ENCODE measurements at regions not wholly inside any gene's neighbourhood (a gene's known extent, or its start where the extent isn't known, plus 50 kb on each side); places are given as distances from the start of the nearest gene placed in this dataset.

- ChIA-PET POLR2A (no interaction called here), RAD21 (ENCODE audit: low non-redundant PET in 1 of 2, low total read pairs in 2 of 2, uncharacterized antibody in 2 of 2, unreplicated experiment in 2 of 2) (no interaction called here), CTCF (no interaction called here)
- no peaks in the 10 kb centered on the region for H3K27me3 ChIP-seq (ENCODE audit: insufficient read depth, low read length)
- H3K9me2 ChIP-seq (ENCODE audit: insufficient read depth) = no peaks in the 10 kb centered on the region
- H3K4me2 ChIP-seq (ENCODE audit: low read length) = no peak overlapping the region
- H3K9ac ChIP-seq (ENCODE audit: low read length) = no peak overlapping the region
- H3K79me2 ChIP-seq (ENCODE audit: insufficient read depth, low read length) = no peaks in the 10 kb centered on the region
- DNase-seq (ENCODE audit: low read depth, low spot score) = no peak
- BruUV-seq (replicated peaks) = no TSS peak
- no peak overlapping the region for H2AFZ ChIP-seq (ENCODE audit: low read depth, low read length, poor library complexity, severe bottlenecking)
- no peak for ATAC-seq
- no peaks in the 10 kb centered on the region for H3K4me1 ChIP-seq (ENCODE audit: control insufficient read depth in 1 of 2, insufficient read depth in 2 of 2, low read length in 2 of 2)
- H3K27ac ChIP-seq (ENCODE audit: low read depth, low read length) = no peak overlapping the region
- H3K36me3 ChIP-seq (ENCODE audit: control insufficient read depth in 1 of 2, insufficient read depth in 2 of 2, low read length in 2 of 2) = no peaks in the 10 kb centered on the region
- intact Hi-C loops (cut with micrococcal nuclease) = no loop called here
- no peaks in the 10 kb centered on the region for H3K9me3 ChIP-seq (ENCODE audit: control insufficient read depth in 1 of 2, insufficient read depth in 1 of 2, low read depth in 1 of 2, low read length in 2 of 2)
- TF ChIP-seq, protein P1, sequence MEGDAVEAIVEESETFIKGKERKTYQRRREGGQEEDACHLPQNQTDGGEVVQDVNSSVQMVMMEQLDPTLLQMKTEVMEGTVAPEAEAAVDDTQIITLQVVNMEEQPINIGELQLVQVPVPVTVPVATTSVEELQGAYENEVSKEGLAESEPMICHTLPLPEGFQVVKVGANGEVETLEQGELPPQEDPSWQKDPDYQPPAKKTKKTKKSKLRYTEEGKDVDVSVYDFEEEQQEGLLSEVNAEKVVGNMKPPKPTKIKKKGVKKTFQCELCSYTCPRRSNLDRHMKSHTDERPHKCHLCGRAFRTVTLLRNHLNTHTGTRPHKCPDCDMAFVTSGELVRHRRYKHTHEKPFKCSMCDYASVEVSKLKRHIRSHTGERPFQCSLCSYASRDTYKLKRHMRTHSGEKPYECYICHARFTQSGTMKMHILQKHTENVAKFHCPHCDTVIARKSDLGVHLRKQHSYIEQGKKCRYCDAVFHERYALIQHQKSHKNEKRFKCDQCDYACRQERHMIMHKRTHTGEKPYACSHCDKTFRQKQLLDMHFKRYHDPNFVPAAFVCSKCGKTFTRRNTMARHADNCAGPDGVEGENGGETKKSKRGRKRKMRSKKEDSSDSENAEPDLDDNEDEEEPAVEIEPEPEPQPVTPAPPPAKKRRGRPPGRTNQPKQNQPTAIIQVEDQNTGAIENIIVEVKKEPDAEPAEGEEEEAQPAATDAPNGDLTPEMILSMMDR (IDR thresholded peaks at IDR 0.05 in 2 of 3, conservative IDR thresholded peaks at IDR 0.05 in 1 of 3; ENCODE audit: borderline replicate concordance in 1 of 3, insufficient read depth in 1 of 3, low read depth in 2 of 3, low read length in 2 of 3) = no peak
- TF ChIP-seq CBX3 (IDR thresholded peaks at IDR 0.05; ENCODE audit: low read depth) (no peak), EZH2 (IDR thresholded peaks at IDR 0.05) (no peak), EGR1 (IDR thresholded peaks at IDR 0.05; ENCODE audit: low read depth) (no peak), POLR2A (IDR thresholded peaks at IDR 0.05; ENCODE audit: borderline replicate concordance, extremely low read depth, insufficient read depth, insufficient read length) (no peak), RAD21 (IDR thresholded peaks at IDR 0.05; ENCODE audit: low read depth) (no peak)
- H4K20me1 ChIP-seq (ENCODE audit: insufficient read depth) = no peaks in the 10 kb centered on the region
- no peak overlapping the region for H3K4me3 ChIP-seq (replicated peaks in 1 of 2; ENCODE audit: low read depth in 1 of 2, low read length in 2 of 2)
These were observed 59.6 kb upstream of the ZMIZ1 start for GRCh38 chr10:79009145-79009544.

- H3K4me3 ChIP-seq (replicated peaks in 1 of 2; ENCODE audit: low read depth in 1 of 2, low read length in 2 of 2) = no peak overlapping the region
- no peaks in the 10 kb centered on the region for H3K9me2 ChIP-seq (ENCODE audit: insufficient read depth)
- POLR2A ChIA-PET = no interaction called here
- H3K9me3 ChIP-seq (ENCODE audit: control insufficient read depth in 1 of 2, insufficient read depth in 1 of 2, low read depth in 1 of 2, low read length in 2 of 2) = no peaks in the 10 kb centered on the region
- no peak overlapping the region for H3K27ac ChIP-seq (ENCODE audit: low read depth, low read length)
- no peaks in the 10 kb centered on the region for H4K20me1 ChIP-seq (ENCODE audit: insufficient read depth)
- BruUV-seq (replicated peaks) = no TSS peak
- H3K27me3 ChIP-seq (ENCODE audit: insufficient read depth, low read length) = no peaks in the 10 kb centered on the region
- no peak overlapping the region for H3K9ac ChIP-seq (ENCODE audit: low read length)
- H3K36me3 ChIP-seq (ENCODE audit: control insufficient read depth in 1 of 2, insufficient read depth in 2 of 2, low read length in 2 of 2) = no peaks in the 10 kb centered on the region
- H3K79me2 ChIP-seq (ENCODE audit: insufficient read depth, low read length) = no peaks in the 10 kb centered on the region
- H2AFZ ChIP-seq (ENCODE audit: low read depth, low read length, poor library complexity, severe bottlenecking) = no peak overlapping the region
- ATAC-seq (no peak), DNase-seq (ENCODE audit: low read depth, low spot score) (no peak)
- CTCF ChIA-PET = no interaction called here
- intact Hi-C loops (cut with micrococcal nuclease) = no loop called here
- no peak overlapping the region for H3K4me2 ChIP-seq (ENCODE audit: low read length)
- RAD21 ChIA-PET (ENCODE audit: low non-redundant PET in 1 of 2, low total read pairs in 2 of 2, uncharacterized antibody in 2 of 2, unreplicated experiment in 2 of 2) = no interaction called here
- no peaks in the 10 kb centered on the region for H3K4me1 ChIP-seq (ENCODE audit: control insufficient read depth in 1 of 2, insufficient read depth in 2 of 2, low read length in 2 of 2)
- no peak for TF ChIP-seq TCF7L2 (IDR thresholded peaks at IDR 0.05; ENCODE audit: borderline replicate concordance, extremely low read depth, insufficient read depth, insufficient read length)
- TF ChIP-seq RAD21 (IDR thresholded peaks at IDR 0.05; ENCODE audit: low read depth) = no peak
- no peak for TF ChIP-seq EGR1 (IDR thresholded peaks at IDR 0.05; ENCODE audit: low read depth)
- TF ChIP-seq, protein P2, sequence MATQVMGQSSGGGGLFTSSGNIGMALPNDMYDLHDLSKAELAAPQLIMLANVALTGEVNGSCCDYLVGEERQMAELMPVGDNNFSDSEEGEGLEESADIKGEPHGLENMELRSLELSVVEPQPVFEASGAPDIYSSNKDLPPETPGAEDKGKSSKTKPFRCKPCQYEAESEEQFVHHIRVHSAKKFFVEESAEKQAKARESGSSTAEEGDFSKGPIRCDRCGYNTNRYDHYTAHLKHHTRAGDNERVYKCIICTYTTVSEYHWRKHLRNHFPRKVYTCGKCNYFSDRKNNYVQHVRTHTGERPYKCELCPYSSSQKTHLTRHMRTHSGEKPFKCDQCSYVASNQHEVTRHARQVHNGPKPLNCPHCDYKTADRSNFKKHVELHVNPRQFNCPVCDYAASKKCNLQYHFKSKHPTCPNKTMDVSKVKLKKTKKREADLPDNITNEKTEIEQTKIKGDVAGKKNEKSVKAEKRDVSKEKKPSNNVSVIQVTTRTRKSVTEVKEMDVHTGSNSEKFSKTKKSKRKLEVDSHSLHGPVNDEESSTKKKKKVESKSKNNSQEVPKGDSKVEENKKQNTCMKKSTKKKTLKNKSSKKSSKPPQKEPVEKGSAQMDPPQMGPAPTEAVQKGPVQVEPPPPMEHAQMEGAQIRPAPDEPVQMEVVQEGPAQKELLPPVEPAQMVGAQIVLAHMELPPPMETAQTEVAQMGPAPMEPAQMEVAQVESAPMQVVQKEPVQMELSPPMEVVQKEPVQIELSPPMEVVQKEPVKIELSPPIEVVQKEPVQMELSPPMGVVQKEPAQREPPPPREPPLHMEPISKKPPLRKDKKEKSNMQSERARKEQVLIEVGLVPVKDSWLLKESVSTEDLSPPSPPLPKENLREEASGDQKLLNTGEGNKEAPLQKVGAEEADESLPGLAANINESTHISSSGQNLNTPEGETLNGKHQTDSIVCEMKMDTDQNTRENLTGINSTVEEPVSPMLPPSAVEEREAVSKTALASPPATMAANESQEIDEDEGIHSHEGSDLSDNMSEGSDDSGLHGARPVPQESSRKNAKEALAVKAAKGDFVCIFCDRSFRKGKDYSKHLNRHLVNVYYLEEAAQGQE (IDR thresholded peaks at IDR 0.05; ENCODE audit: low read depth) = no peak
- no peak for TF ChIP-seq ZNF274 (IDR thresholded peaks at IDR 0.05; ENCODE audit: low read depth, low read length)
- no peak for TF ChIP-seq POLR2AphosphoS5 (IDR thresholded peaks at IDR 0.05; ENCODE audit: low read depth, low read length)
- no peak for TF ChIP-seq JUND (IDR thresholded peaks at IDR 0.05)
- no peak for TF ChIP-seq POLR2A (IDR thresholded peaks at IDR 0.05; ENCODE audit: borderline replicate concordance, extremely low read depth, insufficient read depth, insufficient read length)
- TF ChIP-seq FOSL1 (IDR thresholded peaks at IDR 0.05; ENCODE audit: low read depth) = no peak
- no peak for TF ChIP-seq EZH2 (IDR thresholded peaks at IDR 0.05)
- no peak for TF ChIP-seq YY1 (IDR thresholded peaks at IDR 0.05; ENCODE audit: extremely low read depth, insufficient replicate concordance, low read depth, low read length)
These were observed 56.2 kb upstream of the ZMIZ1 start for GRCh38 chr10:79012567-79012966.

Data from HCT116 (cell line).